ENCODE measurements at regions not wholly inside any gene's neighbourhood (a gene's known extent, or its start where the extent isn't known, plus 50 kb on each side); places are given as distances from the start of the nearest gene placed in this dataset.
A peak's percentile ranks its signal among the peaks of the same experiment; 100 is the strongest.

DNA sequence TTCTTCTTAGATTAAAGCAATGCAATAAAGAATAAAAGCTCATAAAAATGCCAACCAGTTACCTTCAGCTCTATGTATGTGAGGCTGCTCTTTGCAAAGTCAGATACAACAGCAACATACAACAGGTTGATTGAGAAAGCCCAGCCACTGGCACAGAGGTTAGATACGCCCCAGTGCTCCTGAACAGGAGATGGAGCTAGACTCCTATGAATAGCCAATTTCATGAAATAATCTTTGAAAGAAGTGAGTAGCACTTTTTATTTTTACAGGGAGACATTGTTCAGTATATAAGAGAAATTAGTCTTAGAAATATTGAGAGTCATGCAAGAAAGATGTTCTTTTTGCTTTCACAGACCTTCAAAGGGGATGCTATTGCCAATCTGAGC is 362.4 kb upstream of the MEX3C start:
- no peaks in the 10 kb centered on the region for H4K20me1 ChIP-seq (ENCODE audit: insufficient read depth, low read length)
- TF ChIP-seq EZH2 (IDR thresholded peaks at IDR 0.05; ENCODE audit: borderline replicate concordance, low read depth, low read length, severe bottlenecking), result no peak
- TF ChIP-seq, protein P1, sequence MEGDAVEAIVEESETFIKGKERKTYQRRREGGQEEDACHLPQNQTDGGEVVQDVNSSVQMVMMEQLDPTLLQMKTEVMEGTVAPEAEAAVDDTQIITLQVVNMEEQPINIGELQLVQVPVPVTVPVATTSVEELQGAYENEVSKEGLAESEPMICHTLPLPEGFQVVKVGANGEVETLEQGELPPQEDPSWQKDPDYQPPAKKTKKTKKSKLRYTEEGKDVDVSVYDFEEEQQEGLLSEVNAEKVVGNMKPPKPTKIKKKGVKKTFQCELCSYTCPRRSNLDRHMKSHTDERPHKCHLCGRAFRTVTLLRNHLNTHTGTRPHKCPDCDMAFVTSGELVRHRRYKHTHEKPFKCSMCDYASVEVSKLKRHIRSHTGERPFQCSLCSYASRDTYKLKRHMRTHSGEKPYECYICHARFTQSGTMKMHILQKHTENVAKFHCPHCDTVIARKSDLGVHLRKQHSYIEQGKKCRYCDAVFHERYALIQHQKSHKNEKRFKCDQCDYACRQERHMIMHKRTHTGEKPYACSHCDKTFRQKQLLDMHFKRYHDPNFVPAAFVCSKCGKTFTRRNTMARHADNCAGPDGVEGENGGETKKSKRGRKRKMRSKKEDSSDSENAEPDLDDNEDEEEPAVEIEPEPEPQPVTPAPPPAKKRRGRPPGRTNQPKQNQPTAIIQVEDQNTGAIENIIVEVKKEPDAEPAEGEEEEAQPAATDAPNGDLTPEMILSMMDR (IDR thresholded peaks at IDR 0.05; ENCODE audit: borderline replicate concordance, extremely low read depth, low read length, poor library complexity, severe bottlenecking), result peak; percentile 6
- no peak overlapping the region for H3K9ac ChIP-seq (ENCODE audit: low read depth, low read length)
- H3K27ac ChIP-seq (ENCODE audit: low read length), result no peak overlapping the region
- no peaks in the 10 kb centered on the region for H3K4me1 ChIP-seq (ENCODE audit: insufficient read depth, low read length)
- no peaks in the 10 kb centered on the region for H3K36me3 ChIP-seq (ENCODE audit: insufficient read depth, low read length)
- ATAC-seq (ENCODE audit: insufficient read depth, low read depth) (no peak), DNase-seq (no peak)
- H3K27me3 ChIP-seq (ENCODE audit: insufficient read depth, low read length, poor library complexity), result no peaks in the 10 kb centered on the region
- H2AFZ ChIP-seq (ENCODE audit: low read depth, low read length), result no peak overlapping the region
- no peaks in the 10 kb centered on the region for H3K9me3 ChIP-seq (ENCODE audit: insufficient read depth, low read length, severe bottlenecking)
- H3K79me2 ChIP-seq (ENCODE audit: insufficient read depth, low read length), result no peaks in the 10 kb centered on the region
- H3K4me3 ChIP-seq (ENCODE audit: low read depth in 1 of 2, low read length in 2 of 2), result no peak overlapping the region
- H3K4me2 ChIP-seq (ENCODE audit: insufficient read depth, low read length), result no peak overlapping the region

DNA sequence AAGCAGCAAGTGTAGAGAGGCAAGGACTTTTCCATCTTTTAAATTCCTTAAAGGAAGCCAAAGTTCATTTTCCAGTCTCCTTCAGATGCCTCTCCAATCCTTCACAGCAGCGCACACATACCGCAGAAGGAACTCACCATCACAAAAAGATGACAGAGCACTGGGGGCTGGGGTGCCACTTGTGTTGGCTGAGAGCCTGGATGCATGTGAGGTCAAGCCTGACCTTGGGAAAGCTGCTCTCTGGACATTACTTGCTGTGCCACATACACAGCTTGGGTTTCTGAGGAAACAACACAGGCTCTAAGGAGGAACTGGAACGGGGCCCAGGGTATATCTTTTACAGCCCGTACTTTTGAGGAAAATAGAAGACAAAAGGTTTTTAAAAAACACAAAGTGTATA is 364.3 kb upstream of the MEX3C start:
- Histone ChIP-seq H4K20me1 (ENCODE audit: insufficient read depth, low read length) (no peaks in the 10 kb centered on the region), H3K36me3 (ENCODE audit: insufficient read depth, low read length) (no peaks in the 10 kb centered on the region), H3K4me3 (ENCODE audit: low read depth in 1 of 2, low read length in 2 of 2) (no peak overlapping the region), H3K9me3 (ENCODE audit: insufficient read depth, low read length, severe bottlenecking) (no peaks in the 10 kb centered on the region), H2AFZ (ENCODE audit: low read depth, low read length) (no peak overlapping the region), H3K27me3 (ENCODE audit: insufficient read depth, low read length, poor library complexity) (no peaks in the 10 kb centered on the region), H3K4me2 (ENCODE audit: insufficient read depth, low read length) (no peak overlapping the region), H3K79me2 (ENCODE audit: insufficient read depth, low read length) (no peaks in the 10 kb centered on the region), H3K27ac (ENCODE audit: low read length) (no peak overlapping the region), H3K4me1 (ENCODE audit: insufficient read depth, low read length) (no peaks in the 10 kb centered on the region), H3K9ac (ENCODE audit: low read depth, low read length) (no peak overlapping the region)
- no peak for TF ChIP-seq EZH2 (IDR thresholded peaks at IDR 0.05; ENCODE audit: borderline replicate concordance, low read depth, low read length, severe bottlenecking)
- TF ChIP-seq, protein P1 (IDR thresholded peaks at IDR 0.05; ENCODE audit: borderline replicate concordance, extremely low read depth, low read length, poor library complexity, severe bottlenecking), result no peak
- DNase-seq, result no peak
- ATAC-seq (ENCODE audit: insufficient read depth, low read depth), result no peak

DNA sequence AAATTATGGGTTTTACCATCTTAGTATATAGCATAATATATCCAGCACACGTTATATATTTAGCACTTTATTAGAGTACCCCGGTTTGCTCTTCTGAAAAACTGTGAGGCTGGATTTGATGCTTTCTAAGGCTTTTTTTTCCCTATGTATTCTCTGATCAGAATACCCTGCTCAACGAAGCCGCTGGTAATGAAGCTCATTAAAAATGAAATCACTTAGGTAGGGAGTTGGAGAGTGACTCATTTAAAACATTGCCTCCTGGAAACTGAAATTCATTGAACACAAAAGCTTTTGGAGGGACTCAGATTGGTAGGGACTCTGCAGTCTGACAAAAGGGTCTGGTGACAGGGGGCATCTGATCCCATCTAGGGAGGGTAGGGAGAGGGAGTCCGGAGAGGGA is 365.4 kb upstream of the MEX3C start:
- Histone ChIP-seq H3K9me3 (ENCODE audit: insufficient read depth, low read length, severe bottlenecking) (no peaks in the 10 kb centered on the region), H3K4me1 (ENCODE audit: insufficient read depth, low read length) (no peaks in the 10 kb centered on the region), H3K27ac (ENCODE audit: low read length) (no peak overlapping the region), H3K4me3 (ENCODE audit: low read depth in 1 of 2, low read length in 2 of 2) (no peak overlapping the region), H3K9ac (ENCODE audit: low read depth, low read length) (no peak overlapping the region), H3K27me3 (ENCODE audit: insufficient read depth, low read length, poor library complexity) (no peaks in the 10 kb centered on the region), H2AFZ (ENCODE audit: low read depth, low read length) (no peak overlapping the region), H3K79me2 (ENCODE audit: insufficient read depth, low read length) (no peaks in the 10 kb centered on the region), H3K4me2 (ENCODE audit: insufficient read depth, low read length) (no peak overlapping the region), H3K36me3 (ENCODE audit: insufficient read depth, low read length) (no peaks in the 10 kb centered on the region), H4K20me1 (ENCODE audit: insufficient read depth, low read length) (no peaks in the 10 kb centered on the region)
- DNase-seq (no peak), ATAC-seq (ENCODE audit: insufficient read depth, low read depth) (no peak)
- TF ChIP-seq, protein P1 (IDR thresholded peaks at IDR 0.05; ENCODE audit: borderline replicate concordance, extremely low read depth, low read length, poor library complexity, severe bottlenecking), result no peak
- no peak for TF ChIP-seq EZH2 (IDR thresholded peaks at IDR 0.05; ENCODE audit: borderline replicate concordance, low read depth, low read length, severe bottlenecking)

GRCh38 chr18:51563396-51563795 is 365.9 kb upstream of the MEX3C start:
- no peak for ATAC-seq (ENCODE audit: insufficient read depth, low read depth)
- Histone ChIP-seq H3K4me3 (ENCODE audit: low read depth in 1 of 2, low read length in 2 of 2) (no peak overlapping the region), H2AFZ (ENCODE audit: low read depth, low read length) (no peak overlapping the region), H3K4me2 (ENCODE audit: insufficient read depth, low read length) (no peak overlapping the region), H3K4me1 (ENCODE audit: insufficient read depth, low read length) (no peaks in the 10 kb centered on the region), H3K9me3 (ENCODE audit: insufficient read depth, low read length, severe bottlenecking) (no peaks in the 10 kb centered on the region), H3K9ac (ENCODE audit: low read depth, low read length) (no peak overlapping the region), H3K36me3 (ENCODE audit: insufficient read depth, low read length) (no peaks in the 10 kb centered on the region), H3K79me2 (ENCODE audit: insufficient read depth, low read length) (no peaks in the 10 kb centered on the region), H3K27me3 (ENCODE audit: insufficient read depth, low read length, poor library complexity) (no peaks in the 10 kb centered on the region), H3K27ac (ENCODE audit: low read length) (no peak overlapping the region), H4K20me1 (ENCODE audit: insufficient read depth, low read length) (no peaks in the 10 kb centered on the region)
- no peak for DNase-seq
- no peak for TF ChIP-seq EZH2 (IDR thresholded peaks at IDR 0.05; ENCODE audit: borderline replicate concordance, low read depth, low read length, severe bottlenecking)
- TF ChIP-seq, protein P1 (IDR thresholded peaks at IDR 0.05; ENCODE audit: borderline replicate concordance, extremely low read depth, low read length, poor library complexity, severe bottlenecking), result no peak
